ENCODE measurements at regions not wholly inside any gene's neighbourhood (a gene's known extent, or its start where the extent isn't known, plus 50 kb on each side); places are given as distances from the start of the nearest gene placed in this dataset.

- WGBS (ENCODE audit: low lambda C conversion rate), result 46% methylated on average over 2 of the region's 2 CpGs
- Histone ChIP-seq H3K27ac (ENCODE audit: low read depth in 2 of 2, low read length in 1 of 2) (no peak overlapping the region), H3K9ac (no peak overlapping the region), H4K20me1 (ENCODE audit: insufficient read depth) (no peaks in the 10 kb centered on the region), H3K9me2 (no peaks in the 10 kb centered on the region), H3K79me2 (ENCODE audit: insufficient read depth) (no peaks in the 10 kb centered on the region), H3K36me3 (replicated peaks in 1 of 2; ENCODE audit: control insufficient read depth in 1 of 2, insufficient read depth in 2 of 2, low read length in 1 of 2) (no peaks in the 10 kb centered on the region), H3K4me1 (ENCODE audit: control insufficient read depth in 1 of 2, insufficient read depth in 2 of 2, low read depth in 1 of 2, low read length in 1 of 2) (no peaks in the 10 kb centered on the region), H3K4me2 (no peak overlapping the region), H3K4me3 (ENCODE audit: low read depth in 2 of 2, low read length in 1 of 2) (no peak overlapping the region), H3K27me3 (ENCODE audit: insufficient read depth) (no peaks in the 10 kb centered on the region), H3K9me3 (no peaks in the 10 kb centered on the region), H3F3A (replicated peaks; ENCODE audit: insufficient read depth) (no peaks in the 10 kb centered on the region), H2AFZ (ENCODE audit: low read depth) (no peak overlapping the region)
- no peak for DNase-seq
- TF ChIP-seq NRF1 (IDR thresholded peaks at IDR 0.05; ENCODE audit: low read depth, low read length), result no peak
- TF ChIP-seq EP300 (IDR thresholded peaks at IDR 0.05; ENCODE audit: borderline replicate concordance in 1 of 2, low read depth in 1 of 2, low read length in 1 of 2), result no peak
- TF ChIP-seq PBX3 (IDR thresholded peaks at IDR 0.05), result no peak
- TF ChIP-seq RFX5 (IDR thresholded peaks at IDR 0.05; ENCODE audit: low read length), result no peak
- TF ChIP-seq MAX (IDR thresholded peaks at IDR 0.05; ENCODE audit: low read depth), result no peak
- no peak for TF ChIP-seq CTCF (IDR thresholded peaks at IDR 0.05)
- TF ChIP-seq SMC3 (IDR thresholded peaks at IDR 0.05; ENCODE audit: low read depth, low read length), result no peak
- no peak for TF ChIP-seq REST (IDR thresholded peaks at IDR 0.05; ENCODE audit: low read depth, low read length)
- no peak for TF ChIP-seq EZH2phosphoT487 (IDR thresholded peaks at IDR 0.05; ENCODE audit: borderline replicate concordance, low read depth)
- TF ChIP-seq MXI1 (IDR thresholded peaks at IDR 0.05; ENCODE audit: low read depth, low read length), result no peak
- TF ChIP-seq NFIC (IDR thresholded peaks at IDR 0.05; ENCODE audit: borderline replicate concordance), result no peak
- no peak for TF ChIP-seq TAF1 (IDR thresholded peaks at IDR 0.05; ENCODE audit: borderline replicate concordance, low read depth, low read length)
- no peak for TF ChIP-seq FOXM1 (IDR thresholded peaks at IDR 0.05; ENCODE audit: low read depth)
- no peak for TF ChIP-seq RAD21 (IDR thresholded peaks at IDR 0.05; ENCODE audit: low read length)
- no peak for TF ChIP-seq GATA2 (CRISPR knock-in tag; IDR thresholded peaks at IDR 0.05)
- TF ChIP-seq CHD2 (IDR thresholded peaks at IDR 0.05; ENCODE audit: low read length, partially characterized antibody), result no peak
- no peak for TF ChIP-seq FOXJ3 (CRISPR knock-in tag; IDR thresholded peaks at IDR 0.05)
- TF ChIP-seq ZBTB33 (IDR thresholded peaks at IDR 0.05; ENCODE audit: borderline replicate concordance, low read depth), result no peak
- POLR2A ChIA-PET, result no interaction called here
- CTCF ChIA-PET, result no interaction called here
Measured at GRCh38 chr4:120555058-120555457, 367.5 kb downstream of the PRDM5 start.
